H54 (cell line): ENCODE measurements at regions not wholly inside any gene's neighbourhood (a gene's known extent, or its start where the extent isn't known, plus 50 kb on each side); places are given as distances from the start of the nearest gene placed in this dataset.

ENCODE experiments used
- DNase-seq: peaks from one replicate; pipeline ENCODE4 v3.0.0; 2011; ENCODE audit warnings: low spot score, mixed read lengths; ENCODE audit not compliant: insufficient read length
- FAIRE-seq: peaks from 3 replicates; lab custom pipeline; 2011; peaks lifted over from hg19 to GRCh38; lab: Jason Lieb, UNC
- POLR2A ChIP-seq: IDR thresholded peaks from 2 replicates; pipeline ENCODE4 v1.6.1; 2011; ENCODE audit warnings: low read depth, mild to moderate bottlenecking, low read length

GRCh38 chr19:28341810-28342350 is 871.1 kb downstream of the UQCRFS1 start:
- TF ChIP-seq POLR2A: no peak
- FAIRE-seq (no peak), DNase-seq (no peak)

- DNase-seq (no peak), FAIRE-seq (no peak)
- no peak for TF ChIP-seq POLR2A
Measured at GRCh38 chr19:28334419-28334818, 878.5 kb downstream of the UQCRFS1 start.

- no peak for TF ChIP-seq POLR2A
- FAIRE-seq (no peak), DNase-seq (no peak)
Measured at GRCh38 chr19:28333909-28334308, 879.0 kb downstream of the UQCRFS1 start.

DNA sequence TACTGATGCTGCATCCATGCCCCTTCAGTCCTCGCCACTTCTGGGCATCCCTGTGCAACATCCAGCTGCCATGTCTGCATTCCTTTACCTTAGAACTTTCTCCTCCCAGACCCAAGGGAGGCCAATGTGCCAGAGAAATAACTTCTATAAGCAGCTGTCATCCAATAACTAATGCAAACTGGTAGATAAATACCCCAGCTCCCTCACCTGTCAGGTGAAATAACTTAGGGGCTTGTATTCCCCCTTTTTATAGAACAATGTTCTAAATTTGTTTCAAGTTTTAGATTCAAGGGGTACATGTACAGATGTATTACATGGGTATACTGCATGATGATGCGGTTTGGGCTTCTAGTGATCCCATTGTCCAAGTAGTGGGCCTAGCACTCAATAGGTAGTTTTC is 880.1 kb downstream of the UQCRFS1 start:
- FAIRE-seq (no peak), DNase-seq (no peak)
- no peak for TF ChIP-seq POLR2A

DNA sequence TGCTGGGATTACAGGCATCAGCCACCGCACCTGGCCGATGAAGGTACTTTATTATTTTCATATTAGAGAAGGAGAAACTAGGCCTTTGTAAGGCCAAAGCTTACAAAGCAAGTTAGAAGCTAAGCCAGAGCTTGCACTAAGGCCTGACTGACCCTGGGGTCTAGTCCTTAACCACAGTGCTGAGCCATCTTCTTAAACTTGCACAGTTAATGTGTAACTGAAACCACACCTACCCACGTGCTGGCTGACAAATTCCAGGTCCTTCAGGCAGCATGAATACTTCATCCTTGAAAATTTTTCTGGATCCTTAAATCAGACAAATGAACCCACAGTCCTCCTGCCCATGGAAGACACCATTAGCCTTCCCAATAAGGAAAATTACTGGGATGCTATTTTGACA is 880.6 kb downstream of the UQCRFS1 start:
- FAIRE-seq (no peak), DNase-seq (no peak)
- no peak for TF ChIP-seq POLR2A

GRCh38 chr19:28331596-28331995 is 881.4 kb downstream of the UQCRFS1 start:
- no peak for FAIRE-seq
- TF ChIP-seq POLR2A: no peak
- no peak for DNase-seq

DNA sequence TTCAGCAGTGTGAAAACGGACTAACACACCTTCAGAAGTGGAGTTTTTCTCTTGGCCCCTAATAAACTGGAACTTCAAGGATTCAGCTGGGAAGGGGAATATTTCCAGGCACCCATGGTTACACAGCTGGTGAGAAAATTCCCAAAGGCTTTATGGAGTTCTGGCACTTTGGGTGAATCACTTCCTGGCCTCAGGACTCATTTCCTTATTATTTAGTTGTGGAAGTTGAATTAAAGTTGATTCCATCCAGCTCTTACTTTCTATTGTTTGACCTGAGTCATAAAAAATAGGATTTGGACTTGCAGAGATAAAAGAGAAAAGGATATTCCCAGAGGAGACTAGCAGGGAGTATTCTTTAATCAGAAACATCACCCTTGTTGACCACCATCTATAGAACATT is 882.1 kb downstream of the UQCRFS1 start:
- DNase-seq (no peak), FAIRE-seq (no peak)
- no peak for TF ChIP-seq POLR2A

- DNase-seq: no peak
- TF ChIP-seq POLR2A: no peak
- no peak for FAIRE-seq
Measured at GRCh38 chr19:28329429-28329828, 883.5 kb downstream of the UQCRFS1 start.

DNA sequence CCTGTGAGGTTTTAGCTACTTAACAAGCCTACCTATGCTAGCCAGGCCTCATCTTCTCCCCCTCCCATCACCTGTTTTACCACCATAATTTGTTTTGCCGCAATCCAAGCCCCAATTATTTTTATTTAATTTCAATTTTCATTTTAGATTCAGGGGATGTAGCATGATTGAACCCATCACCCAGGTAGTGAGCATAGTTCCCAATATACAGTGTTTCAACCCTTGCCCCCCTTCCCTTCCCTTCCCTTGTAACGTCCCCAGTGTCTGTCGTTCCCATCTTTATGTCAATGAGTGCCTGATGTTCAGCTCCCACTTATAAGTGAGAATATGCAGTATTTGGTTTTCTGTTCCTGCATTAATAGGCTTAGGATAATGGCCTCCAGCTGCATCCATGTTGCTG is 885.0 kb downstream of the UQCRFS1 start:
- no peak for TF ChIP-seq POLR2A
- FAIRE-seq (no peak), DNase-seq (no peak)

DNA sequence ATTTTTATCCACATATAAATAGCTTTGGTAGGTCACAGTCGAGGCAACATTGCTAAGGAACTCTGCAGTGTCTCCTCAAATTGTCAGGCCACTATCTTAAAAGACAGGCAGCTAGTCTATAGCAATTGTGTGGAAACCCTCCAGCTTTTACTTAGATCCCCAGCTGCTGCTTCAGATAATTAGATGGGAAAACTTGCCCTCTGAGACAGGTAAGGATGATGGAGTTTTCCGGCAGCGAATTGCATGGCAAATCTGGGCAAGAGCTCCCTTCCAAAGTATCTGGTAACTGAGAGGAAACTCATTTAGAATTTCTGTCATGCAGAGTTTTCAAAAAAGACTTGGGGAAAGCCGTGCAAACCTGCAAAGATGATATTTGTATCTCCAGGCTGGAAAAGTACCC is 886.2 kb downstream of the UQCRFS1 start:
- no peak for DNase-seq
- no peak for FAIRE-seq
- TF ChIP-seq POLR2A: no peak

GRCh38 chr19:28324275-28325060 is 888.5 kb downstream of the UQCRFS1 start:
- DNase-seq (no peak), FAIRE-seq (no peak)
- TF ChIP-seq POLR2A: no peak

- TF ChIP-seq POLR2A: no peak
- DNase-seq: no peak
- FAIRE-seq: no peak
Measured at GRCh38 chr19:28322945-28323344, 890.0 kb downstream of the UQCRFS1 start.

GRCh38 chr19:28322491-28322890 is 890.5 kb downstream of the UQCRFS1 start:
- DNase-seq: no peak
- FAIRE-seq: no peak
- no peak for TF ChIP-seq POLR2A

DNA sequence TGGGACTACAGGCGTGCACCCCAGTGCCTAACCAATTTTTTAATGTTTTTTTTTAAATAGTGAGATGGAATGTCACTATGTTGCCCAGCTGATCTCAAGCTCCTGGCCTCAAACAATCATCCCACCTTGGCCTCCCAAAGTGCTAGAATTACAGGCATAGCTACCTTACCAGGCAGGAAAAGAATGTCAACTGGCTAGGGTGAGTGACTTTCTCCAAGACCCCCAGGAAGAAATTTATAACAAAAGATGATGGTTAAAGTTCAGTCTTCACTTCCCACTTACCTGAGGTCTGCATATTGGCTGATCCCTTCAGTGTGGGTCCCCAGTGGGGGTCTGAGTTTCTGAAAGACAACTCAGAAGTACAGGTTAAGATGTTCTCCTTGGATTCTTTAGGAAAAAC is 893.0 kb downstream of the UQCRFS1 start:
- TF ChIP-seq POLR2A: no peak
- FAIRE-seq (no peak), DNase-seq (no peak)

DNA sequence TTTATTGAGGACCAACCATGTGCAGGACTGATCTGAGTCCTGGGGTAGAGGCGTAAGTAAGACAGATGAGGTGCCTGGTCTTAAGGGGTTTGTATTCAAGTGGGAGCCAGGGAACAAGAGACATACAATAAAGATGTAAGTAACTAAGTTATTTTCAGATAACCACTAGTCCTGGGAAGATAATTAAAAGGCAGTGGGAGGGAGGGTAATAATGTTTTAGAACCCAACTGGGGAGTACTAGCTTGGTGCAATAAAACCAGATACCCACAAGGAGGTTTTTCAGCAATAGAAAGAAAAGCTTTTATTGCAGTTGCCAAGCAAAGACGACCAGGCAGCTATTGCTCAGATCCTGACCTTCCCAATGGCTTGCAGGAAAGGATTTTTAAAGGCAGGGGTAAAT is 893.7 kb downstream of the UQCRFS1 start:
- FAIRE-seq: no peak
- no peak for DNase-seq
- no peak for TF ChIP-seq POLR2A
